RPMI7951 (cell line): ENCODE measurements at regions not wholly inside any gene's neighbourhood (a gene's known extent, or its start where the extent isn't known, plus 50 kb on each side); places are given as distances from the start of the nearest gene placed in this dataset.
A peak's percentile ranks its signal among the peaks of the same experiment; 100 is the strongest.

Experiments used
- DNase-seq: peaks from one replicate; pipeline ENCODE4 v3.0.0-alpha.2; 2012; ENCODE audit warnings: low read depth

GRCh38 chr4:124307143-124307542 is 405.4 kb downstream of the ANKRD50 start:
- DNase-seq = no peak

- no peak for DNase-seq
Measured at GRCh38 chr4:124318292-124318691, 394.2 kb downstream of the ANKRD50 start.

DNA sequence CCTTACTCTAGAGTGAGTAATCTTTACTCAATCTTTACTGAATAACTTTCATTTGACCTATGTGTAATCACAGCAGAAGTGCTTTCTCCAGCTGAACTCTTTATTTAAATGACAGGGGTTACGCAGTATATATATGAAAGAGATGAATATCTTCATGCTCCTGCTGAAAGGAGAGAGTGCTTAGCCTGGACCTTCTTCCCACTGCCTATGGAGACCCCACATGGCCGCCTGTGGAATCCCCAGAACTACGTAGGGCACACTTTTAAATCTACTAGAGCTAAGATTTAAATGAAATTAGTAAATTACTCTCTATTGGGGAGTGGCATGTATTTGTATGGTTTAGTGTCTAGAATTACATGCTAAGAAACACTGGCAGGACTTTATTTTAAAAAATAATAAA is 391.2 kb downstream of the ANKRD50 start:
- peak; percentile 12 for DNase-seq

- DNase-seq = peak; percentile 37
Measured at GRCh38 chr4:124322234-124323065, 390.1 kb downstream of the ANKRD50 start.

DNA sequence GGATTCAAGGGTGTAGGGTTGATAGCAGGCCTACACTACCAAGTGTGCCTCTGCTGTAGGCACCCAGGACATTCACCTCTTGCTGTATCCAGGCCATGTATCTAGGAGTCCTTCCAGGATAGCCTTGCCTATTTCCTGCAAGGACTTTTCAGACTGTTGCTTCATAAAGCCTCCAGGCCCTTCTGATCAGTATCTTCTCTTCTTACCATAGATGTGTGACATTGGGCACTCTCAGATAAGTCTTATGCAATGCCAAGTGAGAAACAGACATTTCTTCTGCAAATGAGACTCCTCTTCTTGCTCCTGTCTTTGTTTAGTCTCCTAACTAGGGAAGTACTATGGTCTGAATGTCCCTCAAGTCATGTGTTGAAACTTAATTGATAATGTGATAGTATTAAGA is 386.8 kb downstream of the ANKRD50 start:
- DNase-seq = peak; percentile 2

GRCh38 chr4:124329134-124329533 is 383.4 kb downstream of the ANKRD50 start:
- DNase-seq = no peak

DNA sequence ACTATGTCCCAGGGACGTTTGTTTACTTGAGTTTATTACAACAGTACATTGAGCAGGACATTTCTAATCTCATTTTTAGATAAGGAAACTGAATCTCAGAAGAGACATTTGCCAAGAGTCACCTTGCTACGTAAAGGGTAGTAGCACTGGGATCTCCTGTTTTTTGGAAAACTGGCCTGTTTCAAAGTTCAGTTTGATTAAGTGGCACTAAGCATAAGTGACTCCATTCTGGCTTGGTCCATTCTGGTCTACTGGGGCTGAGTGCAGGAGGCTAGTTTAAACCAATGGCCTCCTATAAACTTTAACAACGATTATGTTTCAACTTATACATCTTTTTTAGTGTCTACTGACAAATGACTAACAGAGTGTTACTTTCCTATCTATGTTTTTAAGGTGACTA is 382.5 kb downstream of the ANKRD50 start:
- no peak for DNase-seq

- DNase-seq = no peak
Measured at GRCh38 chr4:124331781-124332180, 380.8 kb downstream of the ANKRD50 start.

DNA sequence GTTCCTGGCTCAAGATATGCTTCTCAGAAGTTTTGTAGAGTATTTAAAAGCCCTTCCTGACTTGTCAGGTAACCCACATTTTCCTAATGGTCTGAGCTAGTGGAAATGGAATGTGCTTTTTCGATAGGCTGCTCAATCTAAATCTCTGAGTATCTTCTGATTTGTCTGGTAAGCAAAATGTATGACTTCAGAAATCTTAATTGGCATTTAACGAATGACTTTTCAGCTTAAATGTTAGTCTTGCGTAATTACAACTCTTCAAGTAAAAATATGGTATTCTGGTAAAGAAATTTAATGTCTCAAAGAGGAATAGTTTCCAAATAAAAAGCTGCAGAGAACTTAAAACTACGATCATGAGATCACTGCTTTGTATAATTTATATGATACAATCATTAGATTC is 379.1 kb downstream of the ANKRD50 start:
- DNase-seq = no peak

- peak; percentile 58 for DNase-seq
Measured at GRCh38 chr4:124334119-124334518, 378.4 kb downstream of the ANKRD50 start.

DNA sequence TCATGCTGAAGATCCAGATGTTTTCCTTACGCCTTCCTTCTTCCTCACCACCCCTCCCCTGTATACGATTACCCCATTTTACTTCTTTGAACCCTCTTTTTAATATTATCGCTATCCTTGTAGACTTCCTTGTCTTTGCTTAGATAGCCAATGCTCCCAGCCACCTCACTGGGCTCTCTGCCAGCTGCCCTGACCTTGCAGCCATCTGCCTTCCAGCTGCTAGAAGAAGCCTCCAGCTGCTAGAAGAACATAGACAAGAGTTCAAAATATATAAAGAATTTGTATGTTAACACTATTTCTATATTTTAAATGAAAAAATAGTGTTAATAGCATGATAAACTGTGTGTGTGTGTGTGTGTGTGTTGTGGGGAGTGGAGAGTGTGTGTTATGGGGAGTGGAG is 374.7 kb downstream of the ANKRD50 start:
- DNase-seq = peak; percentile 38

DNA sequence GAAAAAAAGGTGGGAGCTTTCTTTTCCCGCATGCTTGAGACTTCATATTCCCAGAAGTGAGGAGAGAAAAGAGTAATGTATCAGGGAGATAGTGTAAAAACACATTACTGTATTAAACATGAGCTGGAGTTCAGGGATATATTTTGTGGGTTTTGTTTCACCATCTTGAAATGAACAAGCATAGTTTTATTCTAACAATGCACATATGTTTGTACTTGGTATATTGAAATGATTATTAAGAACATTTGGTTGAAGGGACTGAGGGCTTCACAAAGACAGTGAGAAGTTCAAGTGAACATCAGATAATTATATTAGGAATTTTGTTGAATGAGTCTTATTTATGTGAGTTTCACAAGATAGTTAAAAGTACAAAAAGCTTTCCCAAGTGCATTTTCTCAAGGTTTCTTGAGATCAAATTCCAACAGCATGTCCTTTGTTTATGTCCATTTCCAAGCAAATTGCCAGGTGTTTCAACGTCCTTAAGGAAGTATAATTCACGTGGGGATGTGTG is 368.8 kb downstream of the ANKRD50 start:
- no peak for DNase-seq

GRCh38 chr4:124372916-124373315 is 339.6 kb downstream of the ANKRD50 start:
- no peak for DNase-seq

- DNase-seq = no peak
Measured at GRCh38 chr4:124386163-124386562, 326.4 kb downstream of the ANKRD50 start.

- no peak for DNase-seq
Measured at GRCh38 chr4:124386648-124387047, 325.9 kb downstream of the ANKRD50 start.

DNA sequence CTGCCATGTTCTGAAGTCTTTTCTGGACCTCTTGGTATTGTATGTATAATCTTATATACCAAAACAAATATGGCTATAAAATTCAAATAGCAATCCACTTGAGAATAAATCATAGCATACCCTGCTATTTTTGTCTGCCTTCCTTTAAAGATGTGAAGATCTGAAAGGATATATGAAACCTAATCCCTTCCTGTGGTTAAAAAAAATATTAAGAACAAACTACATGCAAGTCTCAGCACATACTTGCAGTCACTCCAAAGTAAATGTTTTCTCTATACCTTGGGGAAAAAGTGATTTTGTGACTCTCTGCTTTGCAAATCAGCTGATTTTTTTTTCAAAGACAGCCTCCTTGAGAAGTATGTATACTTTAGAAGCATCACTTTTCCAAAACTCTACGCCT is 322.9 kb downstream of the ANKRD50 start:
- no peak for DNase-seq

GRCh38 chr4:124390861-124391260 is 321.7 kb downstream of the ANKRD50 start:
- DNase-seq = no peak

DNA sequence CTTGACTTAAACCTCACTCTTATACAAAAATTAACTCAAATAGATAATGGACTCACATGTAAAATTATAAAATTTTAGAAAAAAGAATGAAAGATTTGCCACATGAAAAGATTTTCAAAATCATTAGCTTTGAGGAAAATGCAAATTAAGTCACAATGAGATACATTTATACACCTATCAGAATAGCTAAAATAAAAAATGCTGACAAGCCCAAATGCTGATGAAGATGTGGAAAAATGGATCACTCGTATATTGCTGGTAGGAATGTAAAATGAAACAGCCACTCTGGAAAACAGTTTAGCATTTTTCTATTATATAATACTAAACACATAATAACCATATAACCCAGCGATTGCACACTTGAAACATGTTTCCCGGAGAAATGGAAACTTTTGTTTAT is 316.2 kb downstream of the ANKRD50 start:
- no peak for DNase-seq

GRCh38 chr4:124401606-124402005 is 310.9 kb downstream of the ANKRD50 start:
- DNase-seq = no peak

- no peak for DNase-seq
Measured at GRCh38 chr4:124409044-124409443, 303.5 kb downstream of the ANKRD50 start.

DNA sequence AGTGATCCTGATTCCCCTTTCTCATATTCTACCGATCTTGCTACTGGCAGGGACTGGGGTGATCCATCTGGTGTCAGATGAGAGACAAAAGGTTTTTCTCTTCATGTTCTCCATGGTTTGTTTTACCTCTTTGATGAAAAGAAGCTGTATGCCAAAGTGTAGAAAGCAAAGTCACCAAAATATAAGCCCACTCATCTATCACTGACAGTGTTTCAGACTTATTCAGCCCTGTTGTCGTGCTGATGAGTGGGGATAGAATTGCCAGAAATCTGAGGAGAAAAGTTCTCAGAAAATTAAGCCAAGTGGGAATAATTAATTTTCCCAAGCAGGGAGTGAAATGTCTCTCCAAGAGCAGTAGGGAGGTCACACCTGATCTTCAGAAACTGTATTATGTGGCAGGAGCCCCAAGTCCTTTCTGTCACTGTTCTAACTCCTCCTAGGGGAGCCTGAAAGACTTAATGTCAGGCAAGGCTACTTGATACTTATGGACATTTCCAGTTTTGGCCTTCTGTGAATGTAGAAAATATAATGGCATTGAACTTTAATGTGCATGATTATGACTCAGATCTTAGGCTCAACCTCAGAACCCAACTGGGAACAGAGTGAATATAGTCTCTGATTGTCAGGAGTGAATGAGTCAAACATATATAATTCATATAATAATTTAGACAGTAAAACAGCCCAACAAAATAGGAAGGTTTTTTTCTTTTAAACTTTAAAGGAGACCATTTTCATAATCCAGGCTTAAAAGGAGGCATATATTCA is 298.1 kb downstream of the ANKRD50 start:
- DNase-seq = peak; percentile 14

- DNase-seq = peak; percentile 14
Measured at GRCh38 chr4:124415146-124415545, 297.4 kb downstream of the ANKRD50 start.

DNA sequence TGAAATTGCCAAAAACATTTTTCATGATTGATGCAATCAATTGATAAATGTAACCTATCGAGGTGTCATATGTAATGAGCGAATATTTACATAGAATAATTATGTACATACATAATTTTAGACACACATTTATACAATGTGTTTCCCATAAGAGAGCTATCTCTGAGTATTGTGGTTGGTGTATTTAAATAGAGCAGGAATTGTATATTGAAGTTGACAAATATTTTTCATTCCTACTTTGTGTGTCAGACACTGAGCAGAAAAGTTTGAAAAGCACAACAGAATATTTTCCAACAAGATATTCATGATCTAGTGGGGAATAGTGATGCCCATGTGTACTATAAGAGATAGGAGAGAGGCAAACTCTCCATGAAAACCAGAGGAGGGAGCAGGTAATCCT is 295.2 kb downstream of the ANKRD50 start:
- no peak for DNase-seq
